ENCODE measurements at regions not wholly inside any gene's neighbourhood (a gene's known extent, or its start where the extent isn't known, plus 50 kb on each side); places are given as distances from the start of the nearest gene placed in this dataset.

GRCh38 chr5:98608052-98608451 is 165.4 kb upstream of the RGMB start:
- Histone ChIP-seq H2BK15ac (ENCODE audit: low read depth, low read length) (no peak overlapping the region), H3K4me3 (ENCODE audit: insufficient read depth, low read depth, low read length) (no peak overlapping the region), H3K27ac (ENCODE audit: insufficient read depth, low read length) (no peak overlapping the region), H2AK9ac (replicated peaks; ENCODE audit: low read depth, low read length, poor library complexity) (no peak overlapping the region), H3K36me3 (ENCODE audit: control insufficient read depth, insufficient read depth, low read length) (no peaks in the 10 kb centered on the region), H3K4me1 (ENCODE audit: control insufficient read depth, insufficient read depth, low read length) (peaks cover 5% of the 10 kb centered on the region; the same call in 1 of the 2 replicates), H3K56ac (ENCODE audit: extremely low read depth, insufficient read depth, low read length) (no peak overlapping the region), H2BK120ac (ENCODE audit: low read depth, low read length) (no peak overlapping the region), H3K9me3 (ENCODE audit: control insufficient read depth, insufficient read depth, low read length) (no peaks in the 10 kb centered on the region), H2AFZ (replicated peaks; ENCODE audit: low read length, poor library complexity) (no peak overlapping the region), H3K23ac (ENCODE audit: low read depth, low read length) (no peak overlapping the region; the same call in 1 of the 2 replicates), H3K9me1 (ENCODE audit: insufficient read depth, low read length) (0 out of 2 replicates have a peak, but pooled peaks cover 3% of the 10 kb centered on the region), H4K5ac (ENCODE audit: low read depth, low read length) (no peak overlapping the region), H3K9ac (ENCODE audit: low read depth, low read length) (no peak overlapping the region), H3K79me1 (ENCODE audit: low read depth in 1 of 2, low read length in 2 of 2) (no peaks in the 10 kb centered on the region), H4K8ac (ENCODE audit: low read depth in 2 of 2, low read length in 2 of 2) (no peak overlapping the region), H3K27me3 (ENCODE audit: control insufficient read depth, insufficient read depth, low read length) (no peaks in the 10 kb centered on the region), H2AK5ac (ENCODE audit: low read depth, low read length) (no peak overlapping the region), H3K4me2 (ENCODE audit: low read depth, low read length) (no peak overlapping the region), H2BK5ac (ENCODE audit: low read depth, low read length, poor library complexity, severe bottlenecking) (no peak overlapping the region), H2BK20ac (ENCODE audit: low read depth, low read length) (no peak overlapping the region), H3K4ac (ENCODE audit: low read depth, low read length) (no peak overlapping the region), H3K18ac (ENCODE audit: low read depth, low read length) (no peak overlapping the region), H4K20me1 (ENCODE audit: insufficient read depth, low read length) (no peaks in the 10 kb centered on the region), H4K91ac (ENCODE audit: insufficient read depth, low read depth, low read length) (no peak overlapping the region), H3K14ac (replicated peaks; ENCODE audit: low read depth, low read length) (0 out of 2 replicates have a peak overlapping the region, but pooled peaks have one; percentile 6)
- ChIA-PET POLR2A (ENCODE audit: unreplicated experiment) (no interaction called here), CTCF (interaction anchor here (1.0 kb wide), 2 partner anchors 20 to 72 kb away, joined by 3 to 5 read pairs; no protein-coding TSS in a partner anchor)
- DNase-seq, result no peak
- dilution Hi-C loops (cut with HindIII; ENCODE audit: low sequenced_read_pairs, unreplicated experiment) (no loop called here), intact Hi-C loops (cut with micrococcal nuclease) (no loop called here), in situ Hi-C loops (cut with MboI; ENCODE audit: low sequenced_read_pairs) (no loop called here)
- ATAC-seq (ENCODE audit: low read depth), result no peak
- no TSS peak for BruUV-seq (replicated peaks)
- TF ChIP-seq BHLHE40 (IDR thresholded peaks at IDR 0.05; ENCODE audit: low read depth, low read length), result no peak
- TF ChIP-seq POLR2A (IDR thresholded peaks at IDR 0.05; ENCODE audit: low read depth, low read length), result no peak
- no peak for TF ChIP-seq RFX5 (IDR thresholded peaks at IDR 0.05; ENCODE audit: low read depth, low read length)
- TF ChIP-seq MAZ (IDR thresholded peaks at IDR 0.05; ENCODE audit: borderline replicate concordance, low read depth, low read length), result no peak
- TF ChIP-seq MXI1 (IDR thresholded peaks at IDR 0.05; ENCODE audit: borderline replicate concordance, low read depth, low read length), result no peak
- TF ChIP-seq RAD21 (IDR thresholded peaks at IDR 0.05; ENCODE audit: low read length), result no peak
- no peak for TF ChIP-seq CHD1 (IDR thresholded peaks at IDR 0.05; ENCODE audit: low read depth, low read length)
- no peak for TF ChIP-seq NFE2L2 (IDR thresholded peaks at IDR 0.05; ENCODE audit: low read depth, low read length)
- TF ChIP-seq USF2 (IDR thresholded peaks at IDR 0.05; ENCODE audit: low read depth, low read length), result no peak
- no peak for TF ChIP-seq RCOR1 (IDR thresholded peaks at IDR 0.05; ENCODE audit: insufficient replicate concordance, low read length)
- no peak for TF ChIP-seq ELK1 (IDR thresholded peaks at IDR 0.05; ENCODE audit: borderline replicate concordance, low read depth, low read length)
- TF ChIP-seq FOS (IDR thresholded peaks at IDR 0.05; ENCODE audit: low read depth, low read length), result no peak
- no peak for TF ChIP-seq CEBPB (IDR thresholded peaks at IDR 0.05; ENCODE audit: low read depth, low read length)
- TF ChIP-seq MAFK (IDR thresholded peaks at IDR 0.05; ENCODE audit: low read depth, low read length), result no peak
- TF ChIP-seq CTCF (conservative IDR thresholded peaks at IDR 0.05; ENCODE audit: low read depth, low read length), result no peak
- no peak for TF ChIP-seq SMC3 (IDR thresholded peaks at IDR 0.05; ENCODE audit: low read depth, low read length)
- no CpG with 5 or more reads among the region's 3 CpGs for WGBS, 2 experiments (ENCODE audit: extremely low coverage in 2 of 2, insufficient read length in 1 of 2)
